ENCODE measurements at regions not wholly inside any gene's neighbourhood (a gene's known extent, or its start where the extent isn't known, plus 50 kb on each side); places are given as distances from the start of the nearest gene placed in this dataset.

DNA sequence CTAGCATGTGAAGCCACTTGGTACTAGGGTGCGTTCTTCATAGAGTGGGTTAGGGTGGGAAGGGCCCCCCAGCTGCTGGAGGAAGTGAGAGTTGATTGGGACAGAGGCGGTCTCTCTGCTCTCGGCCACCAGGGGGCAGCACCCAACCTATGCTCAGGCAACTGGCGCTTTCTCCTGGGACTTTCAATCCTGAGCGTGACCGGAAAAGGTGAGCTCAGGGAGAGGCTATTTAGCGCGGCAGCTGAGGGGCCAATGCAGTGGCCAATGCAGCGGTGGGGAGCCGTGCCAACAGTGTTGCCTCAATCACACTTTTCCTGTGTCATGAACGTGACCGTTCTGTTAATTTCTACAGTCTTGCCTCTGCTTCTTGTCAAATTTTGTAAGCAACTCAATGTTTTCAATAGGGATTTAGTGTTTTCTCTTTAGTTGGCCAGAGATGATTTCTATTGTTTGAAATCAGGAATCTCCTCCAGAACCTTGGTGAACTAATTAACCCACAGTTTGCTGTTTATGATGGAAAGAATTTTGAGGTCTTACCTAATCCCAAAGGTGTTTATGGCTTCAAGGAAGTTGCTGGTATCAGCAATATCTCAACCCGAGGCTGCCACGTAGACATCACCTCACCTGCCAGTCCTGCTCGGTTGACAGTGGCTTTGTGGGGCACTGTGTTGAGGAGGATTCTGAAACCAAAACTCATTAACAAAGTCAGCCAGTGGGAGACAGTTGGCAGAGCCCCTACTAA is 67.9 kb upstream of the PDZD8 start:
- TF ChIP-seq, protein P1, sequence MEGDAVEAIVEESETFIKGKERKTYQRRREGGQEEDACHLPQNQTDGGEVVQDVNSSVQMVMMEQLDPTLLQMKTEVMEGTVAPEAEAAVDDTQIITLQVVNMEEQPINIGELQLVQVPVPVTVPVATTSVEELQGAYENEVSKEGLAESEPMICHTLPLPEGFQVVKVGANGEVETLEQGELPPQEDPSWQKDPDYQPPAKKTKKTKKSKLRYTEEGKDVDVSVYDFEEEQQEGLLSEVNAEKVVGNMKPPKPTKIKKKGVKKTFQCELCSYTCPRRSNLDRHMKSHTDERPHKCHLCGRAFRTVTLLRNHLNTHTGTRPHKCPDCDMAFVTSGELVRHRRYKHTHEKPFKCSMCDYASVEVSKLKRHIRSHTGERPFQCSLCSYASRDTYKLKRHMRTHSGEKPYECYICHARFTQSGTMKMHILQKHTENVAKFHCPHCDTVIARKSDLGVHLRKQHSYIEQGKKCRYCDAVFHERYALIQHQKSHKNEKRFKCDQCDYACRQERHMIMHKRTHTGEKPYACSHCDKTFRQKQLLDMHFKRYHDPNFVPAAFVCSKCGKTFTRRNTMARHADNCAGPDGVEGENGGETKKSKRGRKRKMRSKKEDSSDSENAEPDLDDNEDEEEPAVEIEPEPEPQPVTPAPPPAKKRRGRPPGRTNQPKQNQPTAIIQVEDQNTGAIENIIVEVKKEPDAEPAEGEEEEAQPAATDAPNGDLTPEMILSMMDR (IDR thresholded peaks at IDR 0.05): peak; percentile 73 to 81 (median 76)
- TF ChIP-seq POLR2A (IDR thresholded peaks at IDR 0.05): no peak
